ENCODE measurements at regions not wholly inside any gene's neighbourhood (a gene's known extent, or its start where the extent isn't known, plus 50 kb on each side); places are given as distances from the start of the nearest gene placed in this dataset.

GRCh38 chr6:154888421-154889295 lies 106.5 kb upstream of the TIAM2 start:
- Histone ChIP-seq H3K27me3 (ENCODE audit: control insufficient read depth, insufficient read depth, low read length) (no peaks in the 10 kb centered on the region), H3K4me3 (ENCODE audit: low read depth, low read length) (no peak overlapping the region), H3K9me3 (ENCODE audit: control insufficient read depth, insufficient read depth, low read length) (no peaks in the 10 kb centered on the region), H3K27ac (ENCODE audit: low read depth, low read length) (no peak overlapping the region)
- DNase-seq (ENCODE audit: low read depth, low spot score) = no peak
- POLR2A ChIA-PET = no interaction called here
- TF ChIP-seq CTCF (IDR thresholded peaks at IDR 0.05; ENCODE audit: low read depth, low read length) = no peak
- CTCF ChIA-PET = interaction anchor here (0.5 to 2.2 kb wide), 5 partner anchors 20 to 223 kb away, joined by 3 to 8 read pairs (median 4); no protein-coding TSS in a partner anchor

- DNase-seq (ENCODE audit: low read depth, low spot score) = no peak
- CTCF ChIA-PET = interaction anchor here (2.0 kb wide), 1 partner anchor 23 kb away, joined by 5 read pairs; no protein-coding TSS in a partner anchor
- H3K4me3 ChIP-seq (ENCODE audit: low read depth, low read length) = no peak overlapping the region
- no peak overlapping the region for H3K27ac ChIP-seq (ENCODE audit: low read depth, low read length)
- H3K27me3 ChIP-seq (ENCODE audit: control insufficient read depth, insufficient read depth, low read length) = no peaks in the 10 kb centered on the region
- TF ChIP-seq CTCF (IDR thresholded peaks at IDR 0.05; ENCODE audit: low read depth, low read length) = no peak
- no peaks in the 10 kb centered on the region for H3K9me3 ChIP-seq (ENCODE audit: control insufficient read depth, insufficient read depth, low read length)
- POLR2A ChIA-PET = no interaction called here
These were observed 104.2 kb upstream of the TIAM2 start for GRCh38 chr6:154890874-154891273.

DNA sequence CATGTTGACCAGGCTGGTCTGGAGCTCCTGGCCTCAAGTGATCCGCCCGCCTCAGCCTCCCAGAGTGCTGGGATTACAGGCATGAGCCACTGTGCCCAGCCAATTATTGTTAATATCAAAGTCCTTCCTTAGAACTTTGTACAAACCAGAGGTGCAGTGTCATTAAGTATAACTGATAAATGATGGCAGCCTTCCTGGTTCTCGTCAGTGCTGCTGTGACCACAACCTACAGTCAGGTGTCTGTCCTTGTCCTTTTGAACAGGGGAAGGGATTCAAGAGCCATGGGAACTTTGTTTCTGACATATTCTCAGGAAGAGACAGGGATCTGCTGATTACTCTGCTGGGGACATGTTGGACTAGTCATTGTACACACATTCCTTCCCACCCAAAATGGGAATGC lies 103.2 kb upstream of the TIAM2 start:
- CTCF ChIA-PET = interaction anchor here (2.0 kb wide), 1 partner anchor 24 kb away, joined by 5 read pairs; no protein-coding TSS in a partner anchor

GRCh38 chr6:154893917-154894316 lies 101.2 kb upstream of the TIAM2 start:
- H3K4me3 ChIP-seq (ENCODE audit: low read depth, low read length) = no peak overlapping the region
- H3K9me3 ChIP-seq (ENCODE audit: control insufficient read depth, insufficient read depth, low read length) = no peaks in the 10 kb centered on the region
- no peak for DNase-seq (ENCODE audit: low read depth, low spot score)
- H3K27ac ChIP-seq (ENCODE audit: low read depth, low read length) = no peak overlapping the region
- CTCF ChIA-PET = no interaction called here
- POLR2A ChIA-PET = no interaction called here
- H3K27me3 ChIP-seq (ENCODE audit: control insufficient read depth, insufficient read depth, low read length) = no peaks in the 10 kb centered on the region
- no peak for TF ChIP-seq CTCF (IDR thresholded peaks at IDR 0.05; ENCODE audit: low read depth, low read length)

More for the DNA sequence above, 103.2 kb upstream of the TIAM2 start:
- no peak for DNase-seq (ENCODE audit: low read depth, low spot score)
- POLR2A ChIA-PET = no interaction called here
- no peak for TF ChIP-seq CTCF (IDR thresholded peaks at IDR 0.05; ENCODE audit: low read depth, low read length)
- H3K27me3 ChIP-seq (ENCODE audit: control insufficient read depth, insufficient read depth, low read length) = no peaks in the 10 kb centered on the region
- no peaks in the 10 kb centered on the region for H3K9me3 ChIP-seq (ENCODE audit: control insufficient read depth, insufficient read depth, low read length)
- no peak overlapping the region for H3K27ac ChIP-seq (ENCODE audit: low read depth, low read length)
- no peak overlapping the region for H3K4me3 ChIP-seq (ENCODE audit: low read depth, low read length)

DNA sequence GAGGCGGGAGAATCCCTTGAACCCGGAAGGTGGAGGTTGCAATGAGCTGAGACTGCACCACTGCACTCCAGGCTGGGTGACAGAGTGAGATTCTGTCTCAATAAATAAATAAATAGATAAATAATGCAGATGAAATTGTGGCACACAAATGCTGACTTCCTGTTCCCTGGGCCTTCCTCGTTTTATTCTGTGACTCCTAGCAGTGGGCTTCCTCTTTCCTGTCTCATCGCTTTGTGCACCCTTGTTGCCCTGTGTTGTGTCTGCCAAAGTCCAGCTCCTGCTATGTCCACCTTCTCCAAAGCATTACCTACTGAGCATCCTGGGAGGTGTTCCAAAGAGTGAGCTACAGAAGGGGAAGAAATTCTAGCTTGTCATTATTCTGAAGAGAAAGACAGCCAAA lies 100.2 kb upstream of the TIAM2 start:
- no peak for DNase-seq (ENCODE audit: low read depth, low spot score)
- no peaks in the 10 kb centered on the region for H3K9me3 ChIP-seq (ENCODE audit: control insufficient read depth, insufficient read depth, low read length)
- ChIA-PET CTCF (interaction anchor here (1.1 to 1.4 kb wide), 2 partner anchors 13 to 26 kb away, joined by 3 to 7 read pairs; no protein-coding TSS in a partner anchor), POLR2A (no interaction called here)
- H3K4me3 ChIP-seq (ENCODE audit: low read depth, low read length) = no peak overlapping the region
- no peak overlapping the region for H3K27ac ChIP-seq (ENCODE audit: low read depth, low read length)
- no peak for TF ChIP-seq CTCF (IDR thresholded peaks at IDR 0.05; ENCODE audit: low read depth, low read length)
- H3K27me3 ChIP-seq (ENCODE audit: control insufficient read depth, insufficient read depth, low read length) = no peaks in the 10 kb centered on the region

Data from AG04450 (cell line).